Thyroid gland (tissue), 4 donors: ENCODE measurements at regions not wholly inside any gene's neighbourhood (a gene's known extent, or its start where the extent isn't known, plus 50 kb on each side); places are given as distances from the start of the nearest gene placed in this dataset.

Experiments used
- CTCF ChIP-seq, 6 experiments: fragments of 200-600 bp in 3 of 6; fragments of 450-650 bp in 3 of 6; sonication (generic) in 3 of 6; IDR thresholded peaks; one replicate each; pipeline ENCODE4 v1.5.1; 2016 to 2019; ENCODE audit warnings: antibody characterized with exemption in 6 of 6, mild to moderate bottlenecking in 2 of 6, inconsistent platforms in 1 of 6, moderate library complexity in 1 of 6
- POLR2A ChIP-seq, 2 donors: fragments of 450-650 bp; IDR thresholded peaks; one replicate each; pipeline ENCODE4 v1.6.1; 2017; ENCODE audit warnings: antibody characterized with exemption in 2 of 2, mild to moderate bottlenecking in 2 of 2, moderate library complexity in 1 of 2

- no peak for TF ChIP-seq CTCF (IDR thresholded peaks at IDR 0.05)
- no peak for TF ChIP-seq POLR2A (IDR thresholded peaks at IDR 0.05)
Observed at GRCh38 chr5:143659599-143660238, 152.2 kb upstream of the HMHB1 start.
